ENCODE measurements at regions not wholly inside any gene's neighbourhood (a gene's known extent, or its start where the extent isn't known, plus 50 kb on each side); places are given as distances from the start of the nearest gene placed in this dataset.

DNA sequence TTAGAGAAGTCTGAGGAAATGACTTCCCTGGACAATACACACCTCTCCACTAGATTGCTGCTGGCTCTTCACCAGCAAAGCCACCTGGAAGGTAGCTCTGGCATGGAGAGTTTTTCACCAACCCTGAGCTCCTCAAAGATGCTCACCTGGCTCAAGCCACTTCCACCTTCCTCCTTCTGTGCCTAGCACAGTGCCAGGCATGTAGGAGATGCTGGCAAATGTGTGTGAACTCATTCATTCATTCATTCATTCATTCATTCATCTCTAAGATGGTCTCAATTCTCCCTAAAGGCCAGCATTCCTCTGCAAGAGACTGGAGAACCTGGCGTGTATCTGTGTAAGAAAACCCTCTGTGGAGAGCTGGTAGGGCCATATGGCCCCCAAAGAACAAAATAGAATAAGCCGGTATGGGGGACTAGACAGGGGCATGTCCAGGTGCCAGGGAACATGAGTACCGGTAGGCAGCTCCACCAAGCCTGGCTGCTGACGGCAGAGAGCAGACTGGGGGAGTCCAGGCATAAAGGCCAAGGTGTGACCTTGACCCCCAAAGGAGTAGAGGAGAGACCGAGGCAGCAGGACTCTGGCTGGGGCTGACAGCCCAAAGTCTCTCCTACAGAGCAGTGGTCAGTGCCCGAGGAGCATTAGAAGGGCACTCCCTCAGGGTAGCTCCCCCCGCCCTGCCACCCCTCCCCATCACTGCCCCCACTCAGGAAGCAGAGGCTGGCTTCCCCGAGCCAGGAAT lies 132.2 kb upstream of the TNRC6C start:
- TF ChIP-seq, protein P1, sequence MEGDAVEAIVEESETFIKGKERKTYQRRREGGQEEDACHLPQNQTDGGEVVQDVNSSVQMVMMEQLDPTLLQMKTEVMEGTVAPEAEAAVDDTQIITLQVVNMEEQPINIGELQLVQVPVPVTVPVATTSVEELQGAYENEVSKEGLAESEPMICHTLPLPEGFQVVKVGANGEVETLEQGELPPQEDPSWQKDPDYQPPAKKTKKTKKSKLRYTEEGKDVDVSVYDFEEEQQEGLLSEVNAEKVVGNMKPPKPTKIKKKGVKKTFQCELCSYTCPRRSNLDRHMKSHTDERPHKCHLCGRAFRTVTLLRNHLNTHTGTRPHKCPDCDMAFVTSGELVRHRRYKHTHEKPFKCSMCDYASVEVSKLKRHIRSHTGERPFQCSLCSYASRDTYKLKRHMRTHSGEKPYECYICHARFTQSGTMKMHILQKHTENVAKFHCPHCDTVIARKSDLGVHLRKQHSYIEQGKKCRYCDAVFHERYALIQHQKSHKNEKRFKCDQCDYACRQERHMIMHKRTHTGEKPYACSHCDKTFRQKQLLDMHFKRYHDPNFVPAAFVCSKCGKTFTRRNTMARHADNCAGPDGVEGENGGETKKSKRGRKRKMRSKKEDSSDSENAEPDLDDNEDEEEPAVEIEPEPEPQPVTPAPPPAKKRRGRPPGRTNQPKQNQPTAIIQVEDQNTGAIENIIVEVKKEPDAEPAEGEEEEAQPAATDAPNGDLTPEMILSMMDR (conservative IDR thresholded peaks at IDR 0.05) = no peak
- TF ChIP-seq ZFX (IDR thresholded peaks at IDR 0.05) = no peak

Data from C4-2B (cell line).